ENCODE measurements at regions not wholly inside any gene's neighbourhood (a gene's known extent, or its start where the extent isn't known, plus 50 kb on each side); places are given as distances from the start of the nearest gene placed in this dataset.

DNA sequence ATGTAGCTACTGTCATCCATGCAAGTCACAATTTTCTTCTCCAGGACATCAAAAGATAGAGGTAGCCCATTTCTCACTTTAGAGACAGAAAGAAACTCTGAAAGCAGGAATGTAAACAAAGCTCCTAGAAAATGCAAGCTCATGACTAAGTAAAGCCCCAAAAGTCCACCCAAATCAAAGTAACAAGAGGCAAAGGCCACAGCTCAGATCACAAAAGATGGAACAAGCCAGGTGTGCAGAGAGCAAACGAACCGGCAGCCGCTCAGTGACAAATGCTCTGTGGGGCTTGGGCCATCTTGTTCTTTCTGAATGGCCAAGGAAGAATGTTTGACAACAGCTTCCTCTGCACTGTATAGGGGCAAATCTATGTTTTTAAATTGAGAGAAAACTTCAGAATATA, 201.0 kb downstream of the CYRIA start:
- TF ChIP-seq, protein P1, sequence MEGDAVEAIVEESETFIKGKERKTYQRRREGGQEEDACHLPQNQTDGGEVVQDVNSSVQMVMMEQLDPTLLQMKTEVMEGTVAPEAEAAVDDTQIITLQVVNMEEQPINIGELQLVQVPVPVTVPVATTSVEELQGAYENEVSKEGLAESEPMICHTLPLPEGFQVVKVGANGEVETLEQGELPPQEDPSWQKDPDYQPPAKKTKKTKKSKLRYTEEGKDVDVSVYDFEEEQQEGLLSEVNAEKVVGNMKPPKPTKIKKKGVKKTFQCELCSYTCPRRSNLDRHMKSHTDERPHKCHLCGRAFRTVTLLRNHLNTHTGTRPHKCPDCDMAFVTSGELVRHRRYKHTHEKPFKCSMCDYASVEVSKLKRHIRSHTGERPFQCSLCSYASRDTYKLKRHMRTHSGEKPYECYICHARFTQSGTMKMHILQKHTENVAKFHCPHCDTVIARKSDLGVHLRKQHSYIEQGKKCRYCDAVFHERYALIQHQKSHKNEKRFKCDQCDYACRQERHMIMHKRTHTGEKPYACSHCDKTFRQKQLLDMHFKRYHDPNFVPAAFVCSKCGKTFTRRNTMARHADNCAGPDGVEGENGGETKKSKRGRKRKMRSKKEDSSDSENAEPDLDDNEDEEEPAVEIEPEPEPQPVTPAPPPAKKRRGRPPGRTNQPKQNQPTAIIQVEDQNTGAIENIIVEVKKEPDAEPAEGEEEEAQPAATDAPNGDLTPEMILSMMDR (IDR thresholded peaks at IDR 0.05; ENCODE audit: insufficient read depth, low read length, poor library complexity, severe bottlenecking), result no peak
- no peak for TF ChIP-seq EZH2phosphoT487 (conservative IDR thresholded peaks at IDR 0.05; ENCODE audit: low read length)
